HCT116 (cell line): ENCODE measurements at regions not wholly inside any gene's neighbourhood (a gene's known extent, or its start where the extent isn't known, plus 50 kb on each side); places are given as distances from the start of the nearest gene placed in this dataset.

Source experiments
- TF ChIP-seq, protein P1 (sequence below): IDR thresholded peaks from 2 replicates; pipeline ENCODE4 v1.6.1; 2012; ENCODE audit warnings: low read depth
- TF ChIP-seq, protein P2 (sequence below), 3 experiments: fragments of 200-600 bp in 1 of 3; sonication (generic) in 1 of 3; IDR thresholded peaks in 2 of 3; conservative IDR thresholded peaks in 1 of 3; 2 replicates each; pipeline ENCODE4 v1.5.1; 2012 to 2017; ENCODE audit warnings: low read depth in 2 of 3, low read length in 2 of 3, antibody characterized with exemption in 1 of 3, borderline replicate concordance in 1 of 3, control low read depth in 1 of 3, mild to moderate bottlenecking in 1 of 3, mixed read lengths in 1 of 3, mixed run types in 1 of 3, moderate library complexity in 1 of 3; ENCODE audit not compliant: insufficient read depth in 1 of 3

DNA sequence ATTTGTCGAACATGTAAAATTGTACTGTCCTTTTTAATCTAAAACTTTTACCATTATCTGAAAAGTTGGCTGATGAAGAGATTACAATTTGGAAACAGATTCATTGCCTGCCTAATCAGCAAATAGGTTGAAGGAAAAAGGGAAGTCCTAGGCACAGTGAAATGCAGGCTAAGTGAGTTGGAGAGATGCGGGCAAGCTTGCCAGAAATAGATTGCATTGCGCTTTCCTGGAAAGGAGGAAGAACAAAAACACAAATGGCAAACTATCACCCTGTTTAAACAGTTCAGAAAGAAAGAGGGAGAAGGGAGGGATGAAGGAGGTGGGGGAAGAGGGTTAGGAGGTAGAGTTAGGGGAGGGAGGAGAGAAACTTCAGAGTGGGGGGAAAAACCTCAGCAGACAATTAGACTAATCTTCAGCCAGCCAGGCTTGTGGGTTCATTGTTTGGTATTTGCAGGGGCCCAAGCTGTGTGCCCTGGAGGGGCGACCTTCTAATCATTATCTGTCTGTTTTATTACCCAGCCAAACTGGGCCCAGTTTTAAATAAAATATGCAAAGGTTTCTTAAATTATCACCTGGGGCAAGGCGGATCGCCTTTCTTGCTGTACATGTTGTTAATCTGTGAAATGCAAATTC lies 465.2 kb downstream of the TFAP2B start:
- TF ChIP-seq, protein P1, sequence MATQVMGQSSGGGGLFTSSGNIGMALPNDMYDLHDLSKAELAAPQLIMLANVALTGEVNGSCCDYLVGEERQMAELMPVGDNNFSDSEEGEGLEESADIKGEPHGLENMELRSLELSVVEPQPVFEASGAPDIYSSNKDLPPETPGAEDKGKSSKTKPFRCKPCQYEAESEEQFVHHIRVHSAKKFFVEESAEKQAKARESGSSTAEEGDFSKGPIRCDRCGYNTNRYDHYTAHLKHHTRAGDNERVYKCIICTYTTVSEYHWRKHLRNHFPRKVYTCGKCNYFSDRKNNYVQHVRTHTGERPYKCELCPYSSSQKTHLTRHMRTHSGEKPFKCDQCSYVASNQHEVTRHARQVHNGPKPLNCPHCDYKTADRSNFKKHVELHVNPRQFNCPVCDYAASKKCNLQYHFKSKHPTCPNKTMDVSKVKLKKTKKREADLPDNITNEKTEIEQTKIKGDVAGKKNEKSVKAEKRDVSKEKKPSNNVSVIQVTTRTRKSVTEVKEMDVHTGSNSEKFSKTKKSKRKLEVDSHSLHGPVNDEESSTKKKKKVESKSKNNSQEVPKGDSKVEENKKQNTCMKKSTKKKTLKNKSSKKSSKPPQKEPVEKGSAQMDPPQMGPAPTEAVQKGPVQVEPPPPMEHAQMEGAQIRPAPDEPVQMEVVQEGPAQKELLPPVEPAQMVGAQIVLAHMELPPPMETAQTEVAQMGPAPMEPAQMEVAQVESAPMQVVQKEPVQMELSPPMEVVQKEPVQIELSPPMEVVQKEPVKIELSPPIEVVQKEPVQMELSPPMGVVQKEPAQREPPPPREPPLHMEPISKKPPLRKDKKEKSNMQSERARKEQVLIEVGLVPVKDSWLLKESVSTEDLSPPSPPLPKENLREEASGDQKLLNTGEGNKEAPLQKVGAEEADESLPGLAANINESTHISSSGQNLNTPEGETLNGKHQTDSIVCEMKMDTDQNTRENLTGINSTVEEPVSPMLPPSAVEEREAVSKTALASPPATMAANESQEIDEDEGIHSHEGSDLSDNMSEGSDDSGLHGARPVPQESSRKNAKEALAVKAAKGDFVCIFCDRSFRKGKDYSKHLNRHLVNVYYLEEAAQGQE: no peak
- TF ChIP-seq, protein P2, sequence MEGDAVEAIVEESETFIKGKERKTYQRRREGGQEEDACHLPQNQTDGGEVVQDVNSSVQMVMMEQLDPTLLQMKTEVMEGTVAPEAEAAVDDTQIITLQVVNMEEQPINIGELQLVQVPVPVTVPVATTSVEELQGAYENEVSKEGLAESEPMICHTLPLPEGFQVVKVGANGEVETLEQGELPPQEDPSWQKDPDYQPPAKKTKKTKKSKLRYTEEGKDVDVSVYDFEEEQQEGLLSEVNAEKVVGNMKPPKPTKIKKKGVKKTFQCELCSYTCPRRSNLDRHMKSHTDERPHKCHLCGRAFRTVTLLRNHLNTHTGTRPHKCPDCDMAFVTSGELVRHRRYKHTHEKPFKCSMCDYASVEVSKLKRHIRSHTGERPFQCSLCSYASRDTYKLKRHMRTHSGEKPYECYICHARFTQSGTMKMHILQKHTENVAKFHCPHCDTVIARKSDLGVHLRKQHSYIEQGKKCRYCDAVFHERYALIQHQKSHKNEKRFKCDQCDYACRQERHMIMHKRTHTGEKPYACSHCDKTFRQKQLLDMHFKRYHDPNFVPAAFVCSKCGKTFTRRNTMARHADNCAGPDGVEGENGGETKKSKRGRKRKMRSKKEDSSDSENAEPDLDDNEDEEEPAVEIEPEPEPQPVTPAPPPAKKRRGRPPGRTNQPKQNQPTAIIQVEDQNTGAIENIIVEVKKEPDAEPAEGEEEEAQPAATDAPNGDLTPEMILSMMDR (IDR thresholded peaks at IDR 0.05 in 2 of 3, conservative IDR thresholded peaks at IDR 0.05 in 1 of 3; ENCODE audit: borderline replicate concordance in 1 of 3, insufficient read depth in 1 of 3, low read depth in 2 of 3, low read length in 2 of 3): no peak
